BLaER1 (cell line): ENCODE measurements at regions not wholly inside any gene's neighbourhood (a gene's known extent, or its start where the extent isn't known, plus 50 kb on each side); places are given as distances from the start of the nearest gene placed in this dataset.

Experiments used
- H3K27ac ChIP-seq: shearing (Covaris generic); formaldehyde crosslinking; 2 replicates; pipeline ENCODE4 v1.8.1; 2022
- H3K27me3 ChIP-seq: shearing (Covaris generic); formaldehyde crosslinking; 2 replicates; pipeline ENCODE4 v1.8.1; 2022
- H3K36me3 ChIP-seq: shearing (Covaris generic); formaldehyde crosslinking; 2 replicates; pipeline ENCODE4 v1.8.1; 2022
- H3K4me1 ChIP-seq: shearing (Covaris generic); formaldehyde crosslinking; 2 replicates; pipeline ENCODE4 v1.8.1; 2022
- H3K4me2 ChIP-seq: shearing (Covaris generic); formaldehyde crosslinking; 2 replicates; pipeline ENCODE4 v1.8.1; 2022
- H3K4me3 ChIP-seq: shearing (Covaris generic); formaldehyde crosslinking; 2 replicates; pipeline ENCODE4 v1.8.1; 2022
- H3K9ac ChIP-seq: shearing (Covaris generic); formaldehyde crosslinking; 2 replicates; pipeline ENCODE4 v1.8.1; 2022
- H3K9me3 ChIP-seq: shearing (Covaris generic); formaldehyde crosslinking; 2 replicates; pipeline ENCODE4 v1.8.1; 2022
- H4K20me1 ChIP-seq: shearing (Covaris generic); formaldehyde crosslinking; 2 replicates; pipeline ENCODE4 v1.8.1; 2022
- Cebpa-rat ChIP-seq: shearing (Covaris generic); IDR thresholded peaks from 2 replicates; pipeline ENCODE4 v1.8.1; 2022

- Histone ChIP-seq H3K9me3 (no peaks in the 10 kb centered on the region), H3K4me3 (no peak overlapping the region), H3K4me2 (no peak overlapping the region), H3K27me3 (no peaks in the 10 kb centered on the region), H3K9ac (no peak overlapping the region), H3K27ac (no peak overlapping the region), H3K4me1 (peaks cover 6% of the 10 kb centered on the region; the same call in 1 of the 2 replicates), H4K20me1 (no peaks in the 10 kb centered on the region), H3K36me3 (no peaks in the 10 kb centered on the region)
- TF ChIP-seq Cebpa-rat: no peak
Measured at GRCh38 chr4:29560452-29560851, 1159.7 kb upstream of the PCDH7 start.

- Histone ChIP-seq H4K20me1 (no peaks in the 10 kb centered on the region), H3K4me1 (peaks cover 6% of the 10 kb centered on the region; the same call in 1 of the 2 replicates), H3K27me3 (no peaks in the 10 kb centered on the region), H3K4me3 (no peak overlapping the region), H3K9me3 (no peaks in the 10 kb centered on the region), H3K36me3 (no peaks in the 10 kb centered on the region), H3K4me2 (no peak overlapping the region), H3K9ac (no peak overlapping the region), H3K27ac (no peak overlapping the region)
- TF ChIP-seq Cebpa-rat: no peak
Measured at GRCh38 chr4:29565256-29565655, 1154.9 kb upstream of the PCDH7 start.

GRCh38 chr4:29566371-29566770 lies 1153.8 kb upstream of the PCDH7 start:
- no peak for TF ChIP-seq Cebpa-rat
- Histone ChIP-seq H3K9ac (no peak overlapping the region), H3K36me3 (no peaks in the 10 kb centered on the region), H4K20me1 (no peaks in the 10 kb centered on the region), H3K27ac (no peak overlapping the region), H3K27me3 (no peaks in the 10 kb centered on the region), H3K4me1 (no peaks in the 10 kb centered on the region), H3K9me3 (no peaks in the 10 kb centered on the region), H3K4me3 (no peak overlapping the region), H3K4me2 (no peak overlapping the region)

- no peak overlapping the region for H3K4me2 ChIP-seq
- TF ChIP-seq Cebpa-rat: no peak
Measured at GRCh38 chr4:29571322-29571721, 1148.8 kb upstream of the PCDH7 start.

GRCh38 chr4:29578329-29578728 lies 1141.8 kb upstream of the PCDH7 start:
- no peak overlapping the region for H3K27ac ChIP-seq
- no peaks in the 10 kb centered on the region for H3K27me3 ChIP-seq
- H3K4me1 ChIP-seq: no peaks in the 10 kb centered on the region
- H3K9ac ChIP-seq: no peak overlapping the region
- TF ChIP-seq Cebpa-rat: no peak
- no peak overlapping the region for H3K4me3 ChIP-seq
- no peak overlapping the region for H3K4me2 ChIP-seq
- H4K20me1 ChIP-seq: no peaks in the 10 kb centered on the region
- no peaks in the 10 kb centered on the region for H3K36me3 ChIP-seq
- no peaks in the 10 kb centered on the region for H3K9me3 ChIP-seq

More at GRCh38 chr4:29571322-29571721, 1148.8 kb upstream of the PCDH7 start:
- Histone ChIP-seq H3K36me3 (no peaks in the 10 kb centered on the region), H3K9me3 (no peaks in the 10 kb centered on the region), H3K4me1 (no peaks in the 10 kb centered on the region), H3K4me3 (no peak overlapping the region), H3K27me3 (no peaks in the 10 kb centered on the region), H3K27ac (no peak overlapping the region), H4K20me1 (no peaks in the 10 kb centered on the region), H3K9ac (no peak overlapping the region)

GRCh38 chr4:29581457-29581856 lies 1138.7 kb upstream of the PCDH7 start:
- H3K4me3 ChIP-seq: no peak overlapping the region
- H4K20me1 ChIP-seq: no peaks in the 10 kb centered on the region
- no peak overlapping the region for H3K4me2 ChIP-seq
- no peaks in the 10 kb centered on the region for H3K36me3 ChIP-seq
- no peaks in the 10 kb centered on the region for H3K4me1 ChIP-seq
- no peak overlapping the region for H3K9ac ChIP-seq
- no peaks in the 10 kb centered on the region for H3K27me3 ChIP-seq
- no peaks in the 10 kb centered on the region for H3K9me3 ChIP-seq
- H3K27ac ChIP-seq: no peak overlapping the region
- TF ChIP-seq Cebpa-rat: no peak

GRCh38 chr4:29588617-29589016 lies 1131.6 kb upstream of the PCDH7 start:
- H4K20me1 ChIP-seq: no peaks in the 10 kb centered on the region
- H3K9me3 ChIP-seq: no peaks in the 10 kb centered on the region
- no peak for TF ChIP-seq Cebpa-rat
- H3K36me3 ChIP-seq: no peaks in the 10 kb centered on the region
- no peak overlapping the region for H3K27ac ChIP-seq
- no peaks in the 10 kb centered on the region for H3K4me1 ChIP-seq
- no peak overlapping the region for H3K9ac ChIP-seq
- no peak overlapping the region for H3K4me3 ChIP-seq
- no peaks in the 10 kb centered on the region for H3K27me3 ChIP-seq
- H3K4me2 ChIP-seq: no peak overlapping the region

- Histone ChIP-seq H3K27ac (no peak overlapping the region), H3K9me3 (no peaks in the 10 kb centered on the region), H3K9ac (no peak overlapping the region), H3K27me3 (no peaks in the 10 kb centered on the region), H3K4me3 (no peak overlapping the region), H3K4me1 (no peaks in the 10 kb centered on the region), H4K20me1 (no peaks in the 10 kb centered on the region), H3K36me3 (no peaks in the 10 kb centered on the region), H3K4me2 (no peak overlapping the region)
- TF ChIP-seq Cebpa-rat: no peak
Measured at GRCh38 chr4:29596228-29596627, 1123.9 kb upstream of the PCDH7 start.

- H3K27me3 ChIP-seq: no peaks in the 10 kb centered on the region
- H3K4me2 ChIP-seq: no peak overlapping the region
- no peak for TF ChIP-seq Cebpa-rat
- no peak overlapping the region for H3K9ac ChIP-seq
- H3K4me1 ChIP-seq: no peaks in the 10 kb centered on the region
- no peak overlapping the region for H3K27ac ChIP-seq
- H4K20me1 ChIP-seq: no peaks in the 10 kb centered on the region
- no peak overlapping the region for H3K4me3 ChIP-seq
- no peaks in the 10 kb centered on the region for H3K36me3 ChIP-seq
- H3K9me3 ChIP-seq: no peaks in the 10 kb centered on the region
Measured at GRCh38 chr4:29619168-29619567, 1101.0 kb upstream of the PCDH7 start.

GRCh38 chr4:29632199-29632598 lies 1088.0 kb upstream of the PCDH7 start:
- no peaks in the 10 kb centered on the region for H3K9me3 ChIP-seq
- H3K27ac ChIP-seq: no peak overlapping the region
- TF ChIP-seq Cebpa-rat: no peak
- no peaks in the 10 kb centered on the region for H3K36me3 ChIP-seq
- no peak overlapping the region for H3K9ac ChIP-seq
- H3K27me3 ChIP-seq: no peaks in the 10 kb centered on the region
- no peak overlapping the region for H3K4me3 ChIP-seq
- H3K4me2 ChIP-seq: no peak overlapping the region
- no peaks in the 10 kb centered on the region for H4K20me1 ChIP-seq
- no peaks in the 10 kb centered on the region for H3K4me1 ChIP-seq

- Histone ChIP-seq H3K36me3 (no peaks in the 10 kb centered on the region), H3K27ac (no peak overlapping the region), H4K20me1 (no peaks in the 10 kb centered on the region), H3K4me1 (no peaks in the 10 kb centered on the region), H3K4me3 (no peak overlapping the region), H3K27me3 (no peaks in the 10 kb centered on the region), H3K9ac (no peak overlapping the region), H3K4me2 (no peak overlapping the region), H3K9me3 (no peaks in the 10 kb centered on the region)
- no peak for TF ChIP-seq Cebpa-rat
Measured at GRCh38 chr4:29636961-29637360, 1083.2 kb upstream of the PCDH7 start.
